NOMO-1 treated with DMSO at 0.1 percent for 48 hours (cell line): ENCODE measurements at regions not wholly inside any gene's neighbourhood (a gene's known extent, or its start where the extent isn't known, plus 50 kb on each side); places are given as distances from the start of the nearest gene placed in this dataset.

Experiments used
- DNase-seq: peaks from one replicate; lab custom pipeline; 2025; ENCODE audit not compliant: unreplicated experiment; lab: John Stamatoyannopoulos, UW

DNA sequence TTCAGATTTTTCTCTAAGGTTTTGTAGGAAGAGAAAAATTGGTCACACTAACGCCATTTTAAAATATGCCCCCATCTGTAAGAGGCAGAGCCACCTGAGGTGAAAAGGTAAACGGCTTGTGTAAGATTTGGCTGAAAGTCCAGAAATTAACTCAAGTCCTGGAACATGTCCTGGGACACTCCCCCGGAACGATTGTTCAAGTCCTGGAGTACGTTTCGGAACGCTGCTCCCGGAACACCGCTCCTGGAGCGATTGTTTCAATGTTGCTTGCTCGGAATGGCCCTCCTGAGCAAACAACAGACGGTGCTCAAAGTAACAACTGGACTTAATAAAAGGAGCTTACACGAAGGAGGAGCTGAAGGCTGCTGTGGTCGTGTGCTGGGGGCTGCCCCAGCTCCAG lies 796.5 kb upstream of the SLIT2 start:
- no peak for DNase-seq

DNA sequence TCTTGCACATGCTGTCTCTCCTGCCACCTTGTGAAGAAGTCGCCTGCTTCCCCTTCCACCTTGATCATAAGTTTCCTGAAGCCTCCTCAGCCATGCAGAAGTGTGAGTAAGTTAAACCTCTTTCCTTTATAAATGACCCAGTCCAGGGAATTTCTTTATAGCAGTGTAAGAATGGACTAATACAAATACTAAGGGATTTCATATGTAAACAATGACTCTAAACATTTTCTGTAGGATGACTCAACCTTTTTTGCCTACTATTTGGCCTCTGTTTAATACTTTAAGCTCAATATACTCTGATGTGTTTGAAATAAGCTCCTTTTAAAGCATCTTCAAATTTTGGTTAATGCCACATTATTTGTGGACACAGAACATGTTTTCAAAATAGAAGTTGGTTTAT lies 813.5 kb upstream of the SLIT2 start:
- DNase-seq, result no peak

DNA sequence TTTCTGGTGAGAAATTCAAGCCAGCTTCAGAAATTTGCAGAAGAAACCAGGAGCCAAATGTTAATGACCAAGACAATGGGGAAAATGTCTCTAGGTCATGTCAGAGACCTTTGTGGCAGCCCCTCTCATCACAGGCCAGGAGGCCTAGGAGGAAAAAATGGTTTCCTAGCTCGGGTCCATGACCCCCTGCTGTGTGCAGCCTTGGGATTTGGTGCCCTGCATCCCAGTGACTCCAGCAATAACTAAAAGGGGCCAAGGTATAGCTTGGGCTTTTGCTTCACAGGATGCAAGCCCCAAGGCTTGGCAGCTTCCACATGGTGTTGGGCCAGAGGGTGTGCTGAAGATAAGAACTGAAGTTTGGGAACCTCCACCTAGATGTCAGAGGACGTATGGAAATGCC lies 814.7 kb upstream of the SLIT2 start:
- no peak for DNase-seq

DNA sequence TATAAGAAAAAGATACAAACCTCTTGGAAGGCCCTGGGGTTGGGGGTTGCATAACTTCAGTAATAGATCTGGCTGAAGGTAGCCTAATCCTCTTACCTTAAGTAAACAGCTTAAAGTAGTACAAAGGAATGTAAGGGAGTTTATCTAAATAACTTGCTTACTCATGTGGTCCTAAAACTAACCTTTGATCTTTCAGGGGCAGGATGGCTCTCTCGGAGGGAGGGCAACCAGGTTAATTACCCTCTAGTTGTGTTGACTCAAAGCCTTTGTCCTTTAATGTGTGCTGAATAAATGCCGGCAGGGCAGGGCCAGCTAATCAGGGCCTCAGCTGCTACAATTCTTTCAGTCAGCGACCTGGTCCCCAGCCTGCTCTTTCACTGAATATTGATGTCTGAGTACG lies 822.0 kb upstream of the SLIT2 start:
- no peak for DNase-seq

DNA sequence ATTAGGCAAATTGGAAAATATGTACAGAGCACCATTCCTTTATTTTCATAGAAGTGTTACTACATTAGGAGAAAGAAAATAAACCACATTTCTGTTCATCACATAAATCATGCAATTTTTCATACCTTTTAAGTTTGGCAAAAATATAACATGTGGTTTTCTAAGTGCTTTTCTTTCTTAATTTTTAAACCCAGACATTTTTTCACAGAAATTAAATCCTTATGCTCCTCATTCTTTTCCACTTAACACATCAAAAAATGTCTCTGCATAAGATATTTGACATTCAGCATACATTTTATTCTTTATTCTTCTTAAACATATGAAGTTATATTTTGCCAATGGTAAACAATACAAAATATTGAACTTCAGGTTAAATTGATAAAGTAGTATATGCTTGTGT lies 826.6 kb upstream of the SLIT2 start:
- DNase-seq, result no peak

DNA sequence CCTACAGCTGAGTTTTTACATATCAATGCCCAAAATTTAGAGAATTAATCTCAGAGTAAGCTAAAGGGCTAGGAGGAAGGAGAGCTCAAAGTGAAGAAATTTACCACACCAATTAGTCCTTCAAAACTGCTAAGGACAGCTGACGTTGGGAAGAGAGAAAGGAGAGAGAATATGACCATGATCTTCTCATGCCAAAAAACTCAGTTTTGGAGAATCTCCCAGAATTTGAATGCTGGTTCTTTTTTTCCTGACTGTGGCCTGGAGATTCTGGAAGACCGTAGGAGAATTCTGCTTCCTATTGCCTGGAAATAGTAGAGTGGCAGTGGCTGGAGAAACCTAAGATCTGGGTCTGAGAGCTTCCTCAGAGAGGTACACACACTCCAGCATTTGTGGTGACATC lies 834.4 kb upstream of the SLIT2 start:
- DNase-seq, result no peak

DNA sequence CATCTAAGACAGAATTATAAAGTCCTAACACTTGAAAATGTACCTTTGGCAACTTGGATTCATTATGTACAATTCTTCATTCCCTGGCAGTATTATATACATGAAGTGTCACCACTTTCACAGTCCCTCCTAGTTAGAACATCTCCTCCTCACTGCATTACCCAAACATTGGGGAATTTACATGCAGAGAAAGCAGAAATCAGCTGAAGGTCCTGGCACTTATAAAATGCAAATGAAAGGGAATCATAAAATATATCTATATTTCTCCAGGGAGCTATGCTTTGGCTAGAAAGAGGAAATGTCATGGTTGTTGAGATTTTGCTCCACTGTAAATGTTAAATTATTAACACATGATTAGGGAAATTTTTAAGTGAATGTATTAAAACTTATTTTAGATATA lies 835.6 kb upstream of the SLIT2 start:
- DNase-seq, result no peak

DNA sequence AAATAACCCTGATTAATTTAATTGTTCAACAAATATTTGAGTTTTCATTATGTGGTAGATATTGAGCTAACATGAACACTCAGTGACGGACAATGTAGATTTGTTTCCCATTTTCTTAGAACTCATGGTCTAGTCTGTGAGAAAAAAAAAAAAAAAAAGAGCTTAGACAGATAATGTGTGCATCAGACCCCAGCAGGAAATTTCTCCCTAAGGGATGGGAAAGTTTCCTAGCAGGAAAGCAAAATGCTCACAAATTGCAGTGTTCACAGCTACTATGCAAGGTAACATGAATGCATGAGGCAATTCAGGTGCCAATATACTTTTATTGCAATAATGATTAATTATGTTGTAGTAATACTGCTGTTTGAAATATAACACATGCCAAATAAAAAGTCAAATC lies 843.2 kb upstream of the SLIT2 start:
- DNase-seq, result no peak

DNA sequence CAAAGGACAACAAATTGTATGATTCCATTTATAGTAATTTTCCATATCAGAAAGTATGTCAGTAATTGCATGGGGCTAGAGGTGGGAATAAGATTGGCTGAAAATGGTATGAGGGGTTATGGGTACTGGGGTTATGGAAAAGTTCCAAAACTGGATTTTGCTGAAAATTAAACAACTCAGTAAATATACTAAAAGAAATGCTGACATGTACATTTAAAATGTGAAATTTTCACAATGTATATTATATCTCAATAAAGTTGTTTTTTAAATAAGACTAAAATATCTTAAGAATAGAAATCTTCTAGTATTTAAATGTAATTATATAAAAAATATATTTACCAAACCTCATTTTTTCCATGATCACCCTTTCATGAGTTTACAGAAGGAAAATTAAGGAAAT lies 844.9 kb upstream of the SLIT2 start:
- no peak for DNase-seq

DNA sequence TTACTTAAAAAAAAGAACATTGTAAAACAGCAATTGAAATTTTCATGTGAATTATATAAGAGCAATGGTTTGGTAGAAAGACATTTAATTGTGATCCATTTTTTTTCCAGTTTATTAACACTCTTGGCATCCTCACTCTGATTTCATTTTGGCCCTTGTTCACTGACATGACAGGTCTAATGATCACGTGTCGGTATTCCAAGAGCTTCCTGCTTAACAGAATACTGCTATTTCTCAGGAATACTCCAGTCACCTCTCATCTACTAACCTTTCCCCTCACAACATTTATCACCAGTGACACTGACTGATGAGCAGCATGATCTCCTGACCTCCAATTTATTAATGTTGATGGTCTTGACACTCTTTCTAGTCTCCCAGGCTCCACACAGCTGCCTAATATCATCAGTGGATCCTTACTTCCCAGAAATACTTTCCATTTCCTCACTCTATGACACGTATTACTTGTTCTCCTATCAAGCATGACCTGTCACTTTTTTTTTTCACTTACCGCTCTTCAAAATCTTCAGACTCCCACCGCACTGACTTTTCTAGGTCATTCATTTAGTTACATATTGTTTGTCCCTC lies 847.8 kb upstream of the SLIT2 start:
- no peak for DNase-seq

DNA sequence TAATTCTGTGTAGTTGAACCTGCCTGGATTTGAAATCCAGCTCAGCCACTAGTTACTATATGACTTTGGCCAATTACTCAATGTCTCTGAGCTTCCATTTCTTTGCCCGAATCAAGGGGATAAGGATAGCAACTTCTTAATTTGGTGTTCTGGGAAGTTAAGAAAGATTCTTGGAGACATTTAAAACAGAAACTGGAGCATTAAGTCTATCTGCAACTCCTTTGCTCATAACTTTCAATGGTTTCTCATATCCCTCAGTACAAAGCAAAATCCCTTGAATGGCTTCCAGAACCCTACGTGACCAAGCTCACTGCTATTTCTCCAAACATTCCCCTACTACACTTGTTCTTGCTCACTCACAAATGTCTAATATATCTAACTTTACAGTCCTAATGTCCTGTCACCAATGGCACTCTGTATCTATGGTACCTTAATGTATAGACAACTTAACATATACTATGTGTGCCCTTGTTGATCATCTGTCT lies 849.1 kb upstream of the SLIT2 start:
- DNase-seq, result no peak

DNA sequence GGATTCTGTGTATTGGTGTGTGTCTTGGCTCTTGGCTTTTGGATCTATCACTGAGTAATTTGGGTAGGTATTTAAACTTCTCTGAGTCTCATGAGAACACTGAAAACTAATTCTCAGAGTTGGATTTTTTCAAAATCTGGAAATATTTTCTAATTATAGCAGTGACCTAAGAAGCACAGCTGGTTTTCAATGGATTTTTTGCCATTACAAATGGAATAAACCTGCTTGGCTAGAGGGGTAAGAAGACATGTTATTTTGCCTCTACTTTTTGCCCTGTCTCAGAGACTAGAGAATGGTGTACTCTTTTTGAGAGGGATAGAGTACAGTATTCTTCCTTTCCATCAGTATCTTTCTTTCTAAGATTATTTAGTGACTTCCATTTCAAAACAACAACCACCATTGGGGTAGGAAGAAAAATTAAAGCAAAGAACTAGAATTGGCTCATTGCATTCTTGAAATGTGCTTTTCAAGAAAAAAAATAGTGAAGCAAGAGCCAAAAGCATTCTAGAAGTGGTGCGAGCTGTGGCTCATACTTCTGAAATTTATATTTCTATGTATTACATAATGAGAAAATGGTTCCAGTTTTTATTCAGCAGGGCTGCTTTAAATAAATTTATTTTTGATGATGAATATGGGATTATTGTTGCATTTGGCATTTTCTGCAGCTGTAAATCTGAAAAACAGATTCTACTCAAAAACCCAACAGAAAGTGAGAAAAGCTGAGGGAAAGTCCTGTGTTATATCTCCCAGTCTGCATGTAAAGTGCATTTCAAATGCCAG lies 850.2 kb upstream of the SLIT2 start:
- DNase-seq, result no peak

DNA sequence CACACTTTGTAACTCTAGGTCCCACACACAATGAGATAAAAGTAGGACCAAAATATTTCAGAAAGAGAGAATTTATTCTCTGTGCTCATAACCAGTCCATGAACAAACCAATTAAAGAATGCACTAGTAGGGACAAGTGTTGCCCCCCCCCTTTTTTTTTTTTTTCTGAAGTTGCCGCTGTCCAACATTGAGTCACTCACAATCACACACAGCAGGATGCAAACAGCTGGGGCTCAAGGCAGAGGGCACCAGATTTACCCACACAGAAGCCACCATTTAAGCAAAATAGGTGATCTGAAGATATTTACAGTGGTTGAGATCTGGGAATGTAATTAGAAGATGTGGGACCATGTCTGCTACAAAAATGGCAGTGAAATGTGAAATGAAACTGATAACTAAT lies 850.9 kb upstream of the SLIT2 start:
- no peak for DNase-seq

DNA sequence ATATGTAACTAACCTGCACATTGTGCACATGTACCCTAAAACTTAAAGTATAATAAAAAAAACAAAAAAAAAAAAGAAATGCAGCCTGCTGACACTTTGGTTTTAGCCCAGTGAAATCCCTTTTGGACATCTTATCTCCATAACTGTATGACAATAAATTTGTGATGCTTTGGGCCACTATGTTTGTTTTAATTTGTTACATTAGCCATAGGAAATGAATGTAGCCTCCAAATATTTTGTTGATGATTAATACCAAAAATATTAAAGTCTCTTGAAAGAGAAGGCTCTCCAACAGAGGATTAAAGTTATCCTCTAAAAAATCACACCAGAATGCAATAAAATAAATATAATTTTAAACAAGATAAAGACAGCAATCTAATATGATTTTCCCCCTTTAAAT lies 852.7 kb upstream of the SLIT2 start:
- no peak for DNase-seq

DNA sequence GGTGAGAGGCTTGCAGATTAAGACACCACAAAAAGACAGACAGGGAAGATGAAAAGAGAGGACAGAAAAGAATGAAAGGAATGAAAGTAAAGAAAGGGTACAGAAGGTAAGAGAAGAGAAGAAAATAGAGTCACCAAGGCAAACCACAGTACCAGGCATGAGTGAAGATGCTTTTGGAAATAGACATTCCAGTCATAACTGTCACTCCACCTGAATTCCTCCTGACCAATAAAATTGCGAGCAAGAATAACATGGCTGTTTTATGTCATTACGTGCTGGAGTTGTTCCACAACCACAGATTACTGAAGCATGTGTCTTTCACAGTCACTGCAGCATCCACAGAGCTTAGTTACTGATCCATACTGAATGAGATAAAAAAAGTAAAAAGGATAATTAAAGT lies 864.9 kb upstream of the SLIT2 start:
- no peak for DNase-seq

DNA sequence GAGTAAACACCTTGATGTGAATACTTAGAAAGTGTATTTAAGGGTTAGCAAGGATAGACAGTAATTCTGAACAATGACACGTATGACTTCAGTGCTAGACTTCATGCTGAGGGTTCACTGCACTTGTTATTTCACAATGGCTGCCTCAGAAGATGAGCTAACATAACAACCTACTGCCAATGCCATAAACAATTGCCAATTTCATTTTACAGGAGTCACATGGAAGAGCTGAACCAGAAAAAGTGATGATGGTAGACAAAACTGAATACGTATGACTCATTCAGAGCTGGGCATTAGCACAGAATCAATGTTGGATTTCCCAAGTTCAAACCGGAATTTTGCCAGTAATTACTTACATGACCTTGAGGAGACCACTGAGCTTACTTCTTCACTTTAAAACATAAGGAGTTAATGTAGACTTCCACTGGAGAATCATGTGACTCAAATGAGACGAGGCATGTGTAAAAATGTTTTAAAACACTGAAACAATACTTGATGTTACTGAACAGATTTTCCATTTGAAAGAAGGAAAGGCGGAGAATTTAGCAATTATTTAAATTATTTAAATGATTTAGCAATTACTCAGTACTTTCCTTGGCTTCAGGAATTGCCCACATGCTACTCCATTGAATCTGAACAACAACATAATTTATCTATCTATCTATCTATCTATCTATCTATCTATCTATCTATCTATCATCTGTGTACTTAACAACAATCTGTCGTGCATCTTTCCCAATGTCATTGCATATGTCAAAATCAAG lies 868.5 kb upstream of the SLIT2 start:
- no peak for DNase-seq

DNA sequence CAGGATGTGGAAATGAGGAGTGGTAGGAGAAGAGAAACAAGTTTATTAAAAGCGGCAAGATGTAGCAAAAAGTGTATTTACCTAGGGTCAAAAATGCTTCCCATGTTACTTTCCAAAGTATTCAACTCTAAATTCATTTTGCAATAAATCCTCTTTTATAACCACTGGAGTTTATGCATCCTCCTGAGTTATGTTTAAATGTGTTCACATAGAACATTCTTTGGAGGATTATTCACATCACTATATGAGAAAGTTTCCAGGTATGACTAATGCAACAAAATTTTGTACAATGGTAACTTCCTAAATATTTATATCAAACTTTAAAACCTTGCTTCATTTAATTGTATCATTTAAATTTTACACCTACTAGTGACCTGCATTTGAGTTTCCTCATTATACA lies 870.6 kb upstream of the SLIT2 start:
- no peak for DNase-seq

DNA sequence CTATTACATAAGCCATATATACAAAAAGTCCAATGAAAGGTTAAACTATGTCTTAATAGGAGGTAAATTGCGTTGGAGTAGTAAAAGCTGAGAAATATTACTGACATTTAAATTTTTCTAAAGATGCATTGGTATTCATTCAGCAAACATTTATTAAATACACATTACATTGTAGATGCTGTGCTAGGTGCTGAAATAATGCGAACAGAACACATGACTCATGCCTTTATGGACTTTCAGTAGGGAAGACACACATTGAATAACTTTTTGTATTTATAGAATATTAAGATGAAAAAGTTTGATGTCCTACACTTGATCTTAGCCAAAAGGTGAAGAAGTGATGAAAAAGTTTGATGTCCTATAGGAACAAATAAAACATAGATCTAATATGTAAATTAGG lies 871.1 kb upstream of the SLIT2 start:
- no peak for DNase-seq

DNA sequence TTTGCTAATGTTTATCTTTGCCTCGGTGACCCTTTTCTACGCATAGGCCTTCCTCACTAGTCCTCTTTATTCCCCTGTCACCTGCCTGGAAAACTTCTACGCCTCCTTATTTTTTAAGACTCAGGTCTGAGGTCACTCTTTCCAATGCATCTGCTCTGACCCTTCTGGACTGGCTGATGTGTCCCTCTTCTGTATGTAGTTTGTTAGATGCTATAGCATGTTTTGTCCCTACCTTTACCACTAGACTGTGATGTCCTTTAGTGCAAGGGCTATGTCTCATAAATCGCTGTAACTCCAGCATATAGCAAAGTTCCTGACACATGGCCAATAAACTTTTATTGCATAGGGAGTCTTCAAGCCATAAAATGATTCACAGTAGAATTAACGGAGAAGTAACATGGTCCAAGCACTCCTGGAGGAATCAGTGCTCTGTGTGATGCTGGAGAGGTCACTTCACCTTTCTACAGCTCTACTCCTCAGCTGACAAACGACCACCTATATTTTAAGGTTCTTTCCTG lies 872.5 kb upstream of the SLIT2 start:
- DNase-seq, result no peak

DNA sequence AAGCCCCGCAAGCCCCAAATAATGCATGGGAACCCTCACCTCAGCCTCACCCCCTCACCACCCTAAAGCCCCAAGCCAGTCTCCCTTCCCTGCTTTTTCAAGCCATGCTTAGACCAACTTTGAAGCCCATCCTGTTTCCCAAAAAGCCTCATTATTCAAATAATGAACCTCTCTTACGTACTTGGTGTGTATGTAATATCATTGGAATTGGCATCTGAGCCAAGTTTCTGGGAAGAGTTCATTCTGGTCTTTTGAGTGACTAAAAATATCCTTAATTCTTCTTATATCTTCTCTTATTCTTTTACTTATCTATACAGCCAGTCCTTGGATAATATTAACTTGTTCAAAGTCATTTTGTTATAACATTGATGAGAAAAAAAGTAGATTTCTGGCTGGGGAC lies 875.8 kb upstream of the SLIT2 start:
- no peak for DNase-seq

DNA sequence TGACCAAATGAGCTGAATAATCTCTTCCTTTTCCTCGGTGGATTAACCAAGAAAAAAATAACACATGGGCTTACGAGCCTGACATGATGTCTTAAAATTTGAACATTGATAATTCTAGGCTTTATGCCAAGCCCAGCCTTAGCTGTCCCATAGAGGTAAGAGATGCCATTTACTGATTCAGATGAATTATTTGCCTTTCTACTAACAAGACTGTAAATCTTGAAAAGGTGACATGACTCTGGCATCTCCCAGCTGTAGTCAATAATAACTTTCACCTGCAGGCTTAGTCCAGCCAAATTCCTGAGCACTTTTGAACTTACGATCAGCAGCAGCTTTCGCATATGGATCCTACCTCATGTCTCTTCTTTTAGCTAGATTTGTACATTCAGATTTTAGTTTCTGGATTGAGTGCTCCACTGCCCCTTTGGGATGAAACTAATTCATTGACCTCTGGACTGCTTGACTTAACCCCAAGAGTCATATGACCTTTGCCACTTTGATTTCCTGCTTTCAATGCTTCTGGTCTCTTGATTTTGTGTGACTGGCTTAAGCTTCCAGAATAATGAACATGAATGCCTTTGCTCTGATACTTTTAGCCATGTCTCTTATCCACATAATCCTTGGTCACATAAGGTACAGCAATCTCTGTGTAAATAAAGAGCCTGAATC lies 876.4 kb upstream of the SLIT2 start:
- DNase-seq, result no peak
